Stimulated activated CD4-positive, alpha-beta T cell treated with anti-CD3 and anti-CD28 coated beads, Interleukin-1b, Interleukin-23, amount 100 ng/mL, for 1 hour (primary cell): ENCODE measurements at regions not wholly inside any gene's neighbourhood (a gene's known extent, or its start where the extent isn't known, plus 50 kb on each side); places are given as distances from the start of the nearest gene placed in this dataset.

Source experiments
- DNase-seq, 2 donors: peaks; one replicate each; pipeline ENCODE4 v3.0.0-alpha.2; 2020; ENCODE audit warnings: low read depth in 2 of 2

- DNase-seq, result no peak
Measured at GRCh38 chr2:9082158-9082557, 78.7 kb upstream of the MBOAT2 start.

- DNase-seq, result no peak
Measured at GRCh38 chr2:9081750-9082149, 78.3 kb upstream of the MBOAT2 start.

- DNase-seq, result no peak
Measured at GRCh38 chr2:9078405-9078804, 74.9 kb upstream of the MBOAT2 start.

GRCh38 chr2:9077691-9078090, 74.2 kb upstream of the MBOAT2 start:
- DNase-seq, result no peak

- DNase-seq, result no peak
Measured at GRCh38 chr2:9076755-9077154, 73.3 kb upstream of the MBOAT2 start.

GRCh38 chr2:9076210-9076609, 72.7 kb upstream of the MBOAT2 start:
- DNase-seq, result no peak

GRCh38 chr2:9074930-9075329, 71.4 kb upstream of the MBOAT2 start:
- no peak for DNase-seq

GRCh38 chr2:9071584-9072124, 68.2 kb upstream of the MBOAT2 start:
- DNase-seq, result no peak

- no peak for DNase-seq
Measured at GRCh38 chr2:9071032-9071431, 67.5 kb upstream of the MBOAT2 start.

GRCh38 chr2:9069543-9069942, 66.1 kb upstream of the MBOAT2 start:
- no peak for DNase-seq

- DNase-seq, result no peak
Measured at GRCh38 chr2:9065901-9066300, 62.4 kb upstream of the MBOAT2 start.

GRCh38 chr2:9063023-9063606, 59.6 kb upstream of the MBOAT2 start:
- DNase-seq, result no peak

GRCh38 chr2:9060819-9061218, 57.3 kb upstream of the MBOAT2 start:
- no peak for DNase-seq

- DNase-seq, result no peak
Measured at GRCh38 chr2:9057939-9058761, 54.7 kb upstream of the MBOAT2 start.

GRCh38 chr2:9055471-9055870, 52.0 kb upstream of the MBOAT2 start:
- DNase-seq, result no peak

- no peak for DNase-seq
Measured at GRCh38 chr2:9053534-9053931, 50.0 kb upstream of the MBOAT2 start.
